IMR-90 (cell line): ENCODE measurements at regions not wholly inside any gene's neighbourhood (a gene's known extent, or its start where the extent isn't known, plus 50 kb on each side); places are given as distances from the start of the nearest gene placed in this dataset.

ENCODE experiments used
- ATAC-seq: fragments of 200-7000 bp; cut with Tn5 transposase; 2 replicates; pipeline ENCODE4 v1.9.1; 2020; ENCODE audit warnings: low read depth, mild to moderate bottlenecking, moderate library complexity
- BruUV-seq: library from RNA; stranded (reverse); fragments of 400-500 nt; replicated peaks from 2 replicates; lab custom pipeline; 2021; lab: Mats Ljungman, UMichigan
- CTCF ChIA-PET: fragments of 300-600 bp; formaldehyde crosslinking; extraction: SDS; loops from one replicate; lab custom pipeline; 2021; ENCODE audit warnings: antibody characterized with exemption; lab: Yijun Ruan, JAX
- POLR2A ChIA-PET: fragments of 300-600 bp; sonication (Branson Sonifier 250); formaldehyde crosslinking; loops from one replicate; lab custom pipeline; 2022; ENCODE audit warnings: antibody characterized with exemption; ENCODE audit not compliant: unreplicated experiment; lab: Charles Lee
- DNase-seq: peaks from one replicate; pipeline ENCODE4 v3.0.0; 2013
- H2AFZ ChIP-seq: replicated peaks from 2 replicates; pipeline ENCODE3; 2013; ENCODE audit warnings: low read length, mild to moderate bottlenecking; ENCODE audit not compliant: poor library complexity
- H2AK5ac ChIP-seq: 2 replicates; pipeline ENCODE4 v1.6.1; 2013; ENCODE audit warnings: low read depth, low read length, inconsistent platforms
- H2AK9ac ChIP-seq: replicated peaks from 2 replicates; pipeline ENCODE3; 2013; ENCODE audit warnings: mild to moderate bottlenecking, low read depth, low read length, moderate library complexity; ENCODE audit not compliant: poor library complexity
- H2BK120ac ChIP-seq: 2 replicates; pipeline ENCODE4 v1.6.1; 2013; ENCODE audit warnings: low read depth, low read length, inconsistent platforms
- H2BK15ac ChIP-seq: 3 replicates; pipeline ENCODE4 v1.6.1; 2013; ENCODE audit warnings: low read depth, low read length, inconsistent platforms
- H2BK20ac ChIP-seq: 2 replicates; pipeline ENCODE4 v1.6.1; 2013; ENCODE audit warnings: low read depth, mild to moderate bottlenecking, inconsistent platforms, low read length, moderate library complexity
- H2BK5ac ChIP-seq: 2 replicates; pipeline ENCODE4 v1.6.1; 2013; ENCODE audit warnings: mild to moderate bottlenecking, low read depth, low read length, inconsistent platforms; ENCODE audit not compliant: poor library complexity, severe bottlenecking
- H3K14ac ChIP-seq: replicated peaks from 2 replicates; pipeline ENCODE4 v1.6.1; 2013; ENCODE audit warnings: low read depth, low read length, inconsistent platforms
- H3K18ac ChIP-seq: 2 replicates; pipeline ENCODE4 v1.6.1; 2013; ENCODE audit warnings: low read depth, low read length, control low read depth
- H3K23ac ChIP-seq: 2 replicates; pipeline ENCODE4 v1.6.1; 2013; ENCODE audit warnings: low read depth, low read length, inconsistent platforms
- H3K27ac ChIP-seq: 2 replicates; pipeline ENCODE4 v1.5.1; 2013; ENCODE audit warnings: mild to moderate bottlenecking, control low read depth, low read length; ENCODE audit not compliant: insufficient read depth
- H3K27me3 ChIP-seq: 2 replicates; pipeline ENCODE4 v1.6.1; 2013; ENCODE audit warnings: low read length; ENCODE audit not compliant: control insufficient read depth, insufficient read depth
- H3K36me3 ChIP-seq: 2 replicates; pipeline ENCODE4 v1.6.1; 2013; ENCODE audit warnings: low read length, mixed read lengths; ENCODE audit not compliant: control insufficient read depth, insufficient read depth
- H3K4ac ChIP-seq: 2 replicates; pipeline ENCODE4 v1.6.1; 2013; ENCODE audit warnings: low read depth, low read length, inconsistent platforms
- H3K4me1 ChIP-seq: 2 replicates; pipeline ENCODE4 v1.6.1; 2013; ENCODE audit warnings: low read length, mixed read lengths; ENCODE audit not compliant: control insufficient read depth, insufficient read depth
- H3K4me2 ChIP-seq: 2 replicates; pipeline ENCODE4 v1.6.1; 2013; ENCODE audit warnings: low read depth, mild to moderate bottlenecking, control low read depth, low read length, moderate library complexity
- H3K4me3 ChIP-seq: 2 replicates; pipeline ENCODE4 v1.5.1; 2013; ENCODE audit warnings: low read depth, mild to moderate bottlenecking, control low read depth, low read length, moderate library complexity; ENCODE audit not compliant: insufficient read depth
- H3K56ac ChIP-seq: 2 replicates; pipeline ENCODE4 v1.6.1; 2013; ENCODE audit warnings: low read length, inconsistent platforms; ENCODE audit not compliant: insufficient read depth; ENCODE audit errors: extremely low read depth
- H3K79me1 ChIP-seq, 2 experiments: 2 replicates each; pipeline ENCODE4 v1.6.1; 2013; ENCODE audit warnings: low read length in 2 of 2, inconsistent platforms in 1 of 2, low read depth in 1 of 2
- H3K9ac ChIP-seq: 2 replicates; pipeline ENCODE4 v1.6.1; 2013; ENCODE audit warnings: low read depth, low read length, control low read depth
- H3K9me1 ChIP-seq: 2 replicates; pipeline ENCODE4 v1.6.1; 2013; ENCODE audit warnings: low read length, inconsistent platforms; ENCODE audit not compliant: insufficient read depth
- H3K9me3 ChIP-seq: 2 replicates; pipeline ENCODE4 v1.6.1; 2013; ENCODE audit warnings: low read length; ENCODE audit not compliant: control insufficient read depth, insufficient read depth
- H4K20me1 ChIP-seq: 2 replicates; pipeline ENCODE4 v1.6.1; 2013; ENCODE audit warnings: low read length, inconsistent platforms; ENCODE audit not compliant: insufficient read depth
- H4K5ac ChIP-seq: 2 replicates; pipeline ENCODE4 v1.6.1; 2013; ENCODE audit warnings: mild to moderate bottlenecking, low read depth, low read length, control low read depth
- H4K8ac ChIP-seq, 2 experiments: 2 replicates each; pipeline ENCODE4 v1.6.1; 2013; ENCODE audit warnings: low read depth in 2 of 2, low read length in 2 of 2, control low read depth in 1 of 2, inconsistent platforms in 1 of 2
- H4K91ac ChIP-seq: 2 replicates; pipeline ENCODE4 v1.6.1; 2013; ENCODE audit warnings: low read depth, low read length, inconsistent platforms; ENCODE audit not compliant: insufficient read depth
- BHLHE40 ChIP-seq: fragments of 150-350 bp; IDR thresholded peaks from 2 replicates; pipeline ENCODE4 v1.6.1; 2016; ENCODE audit warnings: mild to moderate bottlenecking, low read depth, low read length
- CEBPB ChIP-seq: IDR thresholded peaks from 2 replicates; pipeline ENCODE4 v1.6.1; 2012; ENCODE audit warnings: low read depth, low read length, improper control_type of control experiment
- CHD1 ChIP-seq: IDR thresholded peaks from 2 replicates; pipeline ENCODE4 v1.6.1; 2012; ENCODE audit warnings: low read depth, low read length, improper control_type of control experiment
- CTCF ChIP-seq: conservative IDR thresholded peaks from 2 replicates; pipeline ENCODE4 v1.5.1; 2012; ENCODE audit warnings: mild to moderate bottlenecking, low read depth, low read length, improper control_type of control experiment
- ELK1 ChIP-seq: fragments of 150-350 bp; IDR thresholded peaks from 2 replicates; pipeline ENCODE4 v1.6.1; 2016; ENCODE audit warnings: low read depth, mild to moderate bottlenecking, low read length, moderate library complexity, borderline replicate concordance
- FOS ChIP-seq: fragments of 150-350 bp; IDR thresholded peaks from 2 replicates; pipeline ENCODE4 v1.6.1; 2016; ENCODE audit warnings: low read depth, low read length
- MAFK ChIP-seq: IDR thresholded peaks from 2 replicates; pipeline ENCODE4 v1.6.1; 2012; ENCODE audit warnings: low read depth, low read length, improper control_type of control experiment
- MAZ ChIP-seq: IDR thresholded peaks from 2 replicates; pipeline ENCODE4 v1.6.1; 2012; ENCODE audit warnings: low read depth, mild to moderate bottlenecking, low read length, improper control_type of control experiment, moderate library complexity, borderline replicate concordance
- MXI1 ChIP-seq: IDR thresholded peaks from 2 replicates; pipeline ENCODE4 v1.6.1; 2012; ENCODE audit warnings: low read depth, mild to moderate bottlenecking, low read length, moderate library complexity, borderline replicate concordance
- NFE2L2 ChIP-seq: fragments of 150-350 bp; IDR thresholded peaks from 2 replicates; pipeline ENCODE4 v1.6.1; 2016; ENCODE audit warnings: low read depth, mild to moderate bottlenecking, low read length
- POLR2A ChIP-seq: IDR thresholded peaks from 2 replicates; pipeline ENCODE4 v1.6.1; 2012; ENCODE audit warnings: mild to moderate bottlenecking, low read depth, low read length
- RAD21 ChIP-seq: IDR thresholded peaks from 2 replicates; pipeline ENCODE4 v1.6.1; 2012; ENCODE audit warnings: low read length, improper control_type of control experiment
- RCOR1 ChIP-seq: IDR thresholded peaks from 2 replicates; pipeline ENCODE4 v1.6.1; 2012; ENCODE audit warnings: mild to moderate bottlenecking, low read length, improper control_type of control experiment; ENCODE audit not compliant: insufficient replicate concordance
- RFX5 ChIP-seq: IDR thresholded peaks from 2 replicates; pipeline ENCODE4 v1.8.0; 2012; ENCODE audit warnings: low read depth, mild to moderate bottlenecking, low read length, moderate library complexity
- SMC3 ChIP-seq: fragments of 150-350 bp; IDR thresholded peaks from 2 replicates; pipeline ENCODE4 v1.6.1; 2016; ENCODE audit warnings: low read depth, mild to moderate bottlenecking, antibody characterized with exemption, low read length, moderate library complexity
- USF2 ChIP-seq: fragments of 150-350 bp; IDR thresholded peaks from 2 replicates; pipeline ENCODE4 v1.6.1; 2017; ENCODE audit warnings: mild to moderate bottlenecking, antibody characterized with exemption, low read length, low read depth
- WGBS, 2 experiments: methylation state at CpG; one replicate each; pipeline versions ENCODE4 v1.1.5 to v1.1.7; 2013; ENCODE audit warnings: missing lambda C conversion rate in 2 of 2; ENCODE audit not compliant: insufficient read length in 1 of 2; ENCODE audit errors: extremely low coverage in 2 of 2; 5-methylcytosine and 5-hydroxymethylcytosine counted together
- dilution Hi-C: fragments of 300-500 bp; cut with HindIII; formaldehyde crosslinking; loops from one replicate; pipeline ENCODE4 v1.14.3; 2018; ENCODE audit warnings: low sequenced_read_pairs; ENCODE audit not compliant: unreplicated experiment
- in situ Hi-C: fragments of 300-500 bp; cut with MboI; formaldehyde crosslinking; loops from 3 replicates; pipeline ENCODE4 v1.14.3; 2019; ENCODE audit warnings: low sequenced_read_pairs, inconsistent platforms, mixed read lengths
- intact Hi-C: fragments of 100-400 bp; cut with micrococcal nuclease; formaldehyde crosslinking; loops from 2 replicates; pipeline ENCODE4 v1.10.0; 2022

GRCh38 chr17:14940938-14941265 lies 324.2 kb downstream of the PMP22 start:
- no peak overlapping the region for H3K27ac ChIP-seq
- H3K4me1 ChIP-seq: peaks cover 3% of the 10 kb centered on the region; the same call in 1 of the 2 replicates
- H2AFZ ChIP-seq: no peak overlapping the region
- no TSS peak for BruUV-seq
- no peak overlapping the region for H3K9ac ChIP-seq
- H2BK15ac ChIP-seq: no peak overlapping the region
- ChIA-PET POLR2A (no interaction called here), CTCF (interaction anchor here (0.6 kb wide), 1 partner anchor 477 kb away, joined by 3 read pairs; no protein-coding TSS in a partner anchor)
- no peak overlapping the region for H4K91ac ChIP-seq
- H3K23ac ChIP-seq: no peak overlapping the region
- H3K79me1 ChIP-seq: no peaks in the 10 kb centered on the region
- in situ Hi-C loops: no loop called here
- no peak overlapping the region for H3K18ac ChIP-seq
- H2BK20ac ChIP-seq: no peak overlapping the region
- no peak overlapping the region for H3K4me3 ChIP-seq
- WGBS, 2 experiments: 86% methylated on average over 1 of the region's 3 CpGs; no CpG with 5 or more reads in 1 of the 2 experiments
- H4K20me1 ChIP-seq: no peaks in the 10 kb centered on the region
- ATAC-seq (no peak), DNase-seq (no peak)
- peaks cover 7% of the 10 kb centered on the region; the same call in 1 of the 2 replicates for H3K27me3 ChIP-seq
- H3K9me3 ChIP-seq: no peaks in the 10 kb centered on the region
- H2BK5ac ChIP-seq: no peak overlapping the region
- no peaks in the 10 kb centered on the region for H3K36me3 ChIP-seq
- H3K14ac ChIP-seq: no peak overlapping the region
- dilution Hi-C loops: no loop called here
- no peak overlapping the region for H4K5ac ChIP-seq
- H3K4ac ChIP-seq: no peak overlapping the region
- no peaks in the 10 kb centered on the region for H3K9me1 ChIP-seq
- H2AK5ac ChIP-seq: no peak overlapping the region
- no peak overlapping the region for H3K56ac ChIP-seq
- H4K8ac ChIP-seq: no peak overlapping the region
- TF ChIP-seq RAD21 (no peak), POLR2A (no peak), CTCF (no peak), RFX5 (no peak), CHD1 (no peak), BHLHE40 (no peak), MAFK (no peak), NFE2L2 (no peak), ELK1 (no peak), USF2 (no peak), FOS (no peak), MAZ (no peak), SMC3 (no peak), RCOR1 (no peak), MXI1 (no peak), CEBPB (no peak)
- intact Hi-C loops: no loop called here
- no peak overlapping the region for H3K4me2 ChIP-seq
- no peak overlapping the region for H2AK9ac ChIP-seq
- no peak overlapping the region for H2BK120ac ChIP-seq
